Stimulated activated CD4-positive, alpha-beta T cell treated with anti-CD3 and anti-CD28 coated beads, Interleukin-15, amount 100 ng/mL, for 48 hours (primary cell): ENCODE measurements at regions not wholly inside any gene's neighbourhood (a gene's known extent, or its start where the extent isn't known, plus 50 kb on each side); places are given as distances from the start of the nearest gene placed in this dataset.

Experiments used
- DNase-seq, 2 donors: peaks; one replicate each; pipeline ENCODE4 v3.0.0-alpha.2; 2020; ENCODE audit warnings: low read depth in 2 of 2

GRCh38 chr17:74049167-74049966 lies 154.1 kb upstream of the RPL38 start:
- no peak for DNase-seq

DNA sequence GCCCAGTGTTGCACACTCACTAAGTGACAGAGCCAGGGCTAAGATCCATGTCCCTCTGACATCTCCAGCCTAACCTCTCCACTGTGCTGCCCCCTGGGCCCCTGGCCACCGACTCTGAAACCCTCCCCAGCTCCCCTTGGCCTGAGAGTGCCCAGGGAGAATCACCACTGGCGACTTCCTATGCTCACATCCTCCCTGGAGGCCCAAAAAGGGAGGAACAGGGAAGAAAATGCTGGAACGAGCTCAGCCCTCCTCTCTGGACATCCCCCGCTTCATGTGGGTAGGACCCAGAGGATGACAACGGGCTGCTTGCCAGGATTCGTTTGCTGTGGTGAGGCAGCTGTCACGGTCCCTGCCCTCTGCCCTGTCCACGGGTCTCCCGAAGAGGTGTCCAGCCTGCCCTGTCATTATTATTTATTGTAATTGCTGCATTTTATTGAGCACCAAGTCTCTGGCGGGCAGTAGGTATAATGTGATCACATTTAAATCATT lies 153.5 kb upstream of the RPL38 start:
- no peak for DNase-seq

DNA sequence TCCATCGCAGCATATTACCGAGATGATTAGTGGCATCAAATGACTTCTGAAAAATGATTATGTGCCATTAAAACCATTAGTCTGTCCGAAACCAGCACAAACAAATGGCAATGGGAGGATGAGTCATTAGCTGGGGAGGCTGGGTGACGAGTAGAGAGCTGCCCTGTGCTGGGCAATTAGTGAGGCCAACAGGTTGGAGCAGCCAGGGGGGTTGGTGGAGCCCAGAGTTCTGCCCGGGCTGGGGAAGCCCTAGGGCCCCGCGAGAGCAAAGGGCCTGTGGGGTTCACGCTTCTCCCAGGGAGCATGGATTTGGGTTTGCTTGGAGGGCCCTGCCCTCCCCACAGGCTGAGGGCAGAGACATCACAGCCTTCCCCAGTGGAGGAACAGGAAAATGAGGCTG lies 152.1 kb upstream of the RPL38 start:
- no peak for DNase-seq

DNA sequence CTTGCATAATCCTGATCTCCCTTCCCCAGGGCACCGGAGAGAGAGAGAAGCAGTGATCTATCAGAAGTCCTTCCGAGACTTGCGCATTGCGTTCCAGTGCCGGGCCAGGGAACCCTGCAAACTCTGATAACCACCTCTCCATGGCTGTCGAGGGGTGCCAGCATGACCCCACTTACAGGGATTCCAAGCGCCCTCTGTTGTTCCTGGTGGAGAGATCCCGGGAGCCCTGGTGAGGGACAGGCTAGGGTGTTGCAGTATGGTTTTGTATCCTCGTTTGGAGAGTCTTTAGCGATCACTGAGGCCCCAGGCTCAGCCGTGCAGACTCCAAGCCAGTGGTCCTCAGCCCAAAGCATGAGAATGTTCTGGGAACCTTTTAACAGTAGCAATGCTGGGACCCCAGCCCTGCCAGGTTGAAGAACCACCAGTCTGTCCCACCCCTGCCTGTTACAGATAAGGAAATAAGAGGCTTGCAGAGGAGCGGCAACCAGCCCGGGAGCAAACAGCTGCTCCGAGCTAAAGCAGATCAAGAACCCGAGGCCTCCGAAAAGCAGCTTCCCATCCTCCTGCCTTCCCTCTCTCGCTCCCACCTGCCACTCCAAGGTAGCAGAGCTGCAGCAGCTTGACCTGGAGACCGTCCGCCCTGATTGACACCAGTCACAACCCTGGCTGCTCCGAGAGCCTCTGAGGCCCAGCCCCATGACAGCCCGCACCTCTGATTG lies 150.3 kb upstream of the RPL38 start:
- DNase-seq, result no peak

DNA sequence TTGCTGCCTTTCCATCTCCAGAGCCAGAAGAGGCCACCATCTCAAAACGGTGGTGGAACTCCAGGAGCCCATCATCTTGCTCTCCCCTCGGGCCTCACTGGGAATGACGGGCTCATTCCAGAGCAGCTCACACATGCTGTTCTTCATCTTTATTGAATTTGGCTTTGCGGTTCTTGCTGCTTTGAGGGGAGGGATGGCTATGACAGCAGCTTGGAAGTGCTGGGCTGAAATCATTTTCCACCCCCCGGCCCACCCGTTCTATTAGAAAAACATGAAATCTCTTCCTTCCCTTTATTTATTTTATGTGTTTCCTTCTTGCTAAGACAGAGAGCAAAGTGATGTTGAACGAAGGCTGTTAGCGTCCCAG lies 149.8 kb upstream of the RPL38 start:
- no peak for DNase-seq

DNA sequence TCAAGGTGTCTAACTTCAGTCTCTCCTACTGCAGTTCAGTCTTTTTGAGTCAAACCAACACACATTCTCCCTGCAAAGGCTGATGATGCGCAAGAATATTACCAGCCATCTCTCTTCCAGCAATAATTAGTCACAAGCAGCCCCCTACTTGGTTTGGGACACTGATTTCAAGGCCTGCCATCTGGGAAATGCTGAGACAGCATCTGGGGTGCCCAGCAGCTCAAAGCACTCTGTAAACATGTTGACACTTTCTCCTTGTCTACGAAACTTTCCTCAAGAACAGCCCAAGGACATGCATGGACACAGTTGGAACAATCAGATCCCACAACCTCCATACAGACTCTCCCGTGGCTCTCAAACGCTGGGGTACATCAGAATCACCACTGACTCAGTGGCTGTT lies 149.2 kb upstream of the RPL38 start:
- DNase-seq, result no peak

DNA sequence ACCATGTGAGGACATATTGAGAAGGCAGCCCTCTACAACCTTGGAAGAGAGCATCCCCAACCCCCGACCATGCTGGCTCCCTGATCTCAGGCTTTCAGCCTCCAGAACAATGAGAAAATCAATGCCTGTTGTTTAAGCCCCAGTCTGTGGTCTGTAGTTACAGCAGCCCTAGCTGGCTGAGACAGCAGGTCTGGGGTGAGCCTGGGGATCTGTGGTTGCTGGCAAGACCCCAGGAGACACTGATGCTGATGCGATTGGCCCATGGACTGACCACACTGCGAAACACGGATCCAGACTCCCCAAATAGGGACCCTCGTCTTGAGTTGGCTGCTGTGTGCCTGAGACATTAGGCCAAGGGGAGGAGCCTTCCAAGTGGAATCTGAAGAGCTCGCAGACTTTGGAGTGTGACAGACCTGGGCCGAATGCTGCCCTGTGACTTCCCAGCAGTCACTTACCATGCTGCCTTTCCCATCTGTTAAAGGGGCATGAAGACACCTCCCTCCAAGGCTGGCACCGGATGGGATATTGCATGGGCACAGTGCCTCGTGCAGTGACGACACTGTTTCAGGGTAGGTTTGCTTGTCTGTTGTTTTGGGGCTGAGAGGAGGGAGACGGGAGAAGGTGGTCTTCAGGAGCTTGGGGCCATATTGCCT lies 147.8 kb upstream of the RPL38 start:
- DNase-seq, result no peak

GRCh38 chr17:74059479-74060240 lies 143.8 kb upstream of the RPL38 start:
- DNase-seq, result no peak

DNA sequence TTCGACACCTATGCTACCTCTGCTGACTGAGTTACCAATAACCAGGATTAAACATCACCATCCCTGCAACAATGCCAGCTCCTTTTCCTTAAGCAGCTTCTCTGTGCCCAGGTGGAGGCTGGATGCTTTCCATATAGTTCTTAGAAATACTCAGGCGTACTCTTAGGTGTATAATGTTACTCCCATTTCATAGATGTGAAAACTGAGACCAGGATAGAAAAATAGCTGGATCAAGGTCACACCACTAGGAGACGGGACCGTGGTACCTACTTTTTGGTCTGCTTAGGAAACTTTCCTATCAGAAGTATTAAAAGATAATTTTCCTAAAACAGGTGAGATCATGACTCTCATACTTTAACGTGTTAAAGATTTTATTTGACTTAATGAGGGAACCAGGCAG lies 141.7 kb upstream of the RPL38 start:
- no peak for DNase-seq

- no peak for DNase-seq
These were observed 141.2 kb upstream of the RPL38 start for GRCh38 chr17:74062234-74062633.

DNA sequence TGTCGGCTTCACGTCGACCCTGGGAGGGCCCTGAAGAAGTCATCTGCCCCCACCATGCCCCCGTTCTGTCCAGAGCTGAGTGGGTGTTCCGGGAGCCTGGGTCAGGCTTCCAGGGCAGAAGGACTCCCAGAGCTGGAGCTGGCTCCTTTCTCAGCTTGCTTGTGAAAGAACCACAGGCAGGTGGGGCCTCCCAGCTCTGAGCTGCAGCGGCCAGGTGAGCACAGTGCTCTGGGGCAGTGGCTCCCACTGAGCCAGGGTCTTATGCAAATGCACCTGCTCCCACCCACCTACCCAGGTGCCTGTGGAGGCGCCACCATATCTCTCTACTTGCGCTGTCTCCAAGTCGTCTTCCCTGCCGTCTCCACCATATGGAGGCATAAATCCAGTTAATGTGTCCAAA lies 140.0 kb upstream of the RPL38 start:
- DNase-seq, result no peak

GRCh38 chr17:74070374-74070773 lies 133.1 kb upstream of the RPL38 start:
- no peak for DNase-seq

GRCh38 chr17:74070998-74071679 lies 132.3 kb upstream of the RPL38 start:
- no peak for DNase-seq

- no peak for DNase-seq
These were observed 131.1 kb upstream of the RPL38 start for GRCh38 chr17:74072340-74072739.

DNA sequence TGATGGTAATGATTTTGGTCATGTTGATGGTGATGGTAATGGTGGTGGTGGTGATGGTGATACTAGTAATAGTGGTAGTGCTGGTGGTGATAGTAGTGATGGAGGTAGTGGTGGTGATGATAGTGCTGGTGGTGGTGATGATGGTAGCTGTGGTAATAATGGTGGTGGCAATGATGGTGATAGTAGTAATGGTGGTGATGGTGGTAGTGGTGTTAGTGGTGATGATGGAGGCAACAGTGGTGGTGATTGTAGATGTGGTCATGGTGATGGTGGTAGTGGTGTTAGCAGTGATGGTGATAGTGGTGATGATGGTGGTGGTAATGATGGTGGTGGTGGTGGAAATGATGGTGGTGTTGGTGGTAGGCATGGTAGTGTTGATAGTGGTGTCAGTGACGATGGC lies 127.0 kb upstream of the RPL38 start:
- no peak for DNase-seq

GRCh38 chr17:74077231-74077630 lies 126.2 kb upstream of the RPL38 start:
- no peak for DNase-seq

DNA sequence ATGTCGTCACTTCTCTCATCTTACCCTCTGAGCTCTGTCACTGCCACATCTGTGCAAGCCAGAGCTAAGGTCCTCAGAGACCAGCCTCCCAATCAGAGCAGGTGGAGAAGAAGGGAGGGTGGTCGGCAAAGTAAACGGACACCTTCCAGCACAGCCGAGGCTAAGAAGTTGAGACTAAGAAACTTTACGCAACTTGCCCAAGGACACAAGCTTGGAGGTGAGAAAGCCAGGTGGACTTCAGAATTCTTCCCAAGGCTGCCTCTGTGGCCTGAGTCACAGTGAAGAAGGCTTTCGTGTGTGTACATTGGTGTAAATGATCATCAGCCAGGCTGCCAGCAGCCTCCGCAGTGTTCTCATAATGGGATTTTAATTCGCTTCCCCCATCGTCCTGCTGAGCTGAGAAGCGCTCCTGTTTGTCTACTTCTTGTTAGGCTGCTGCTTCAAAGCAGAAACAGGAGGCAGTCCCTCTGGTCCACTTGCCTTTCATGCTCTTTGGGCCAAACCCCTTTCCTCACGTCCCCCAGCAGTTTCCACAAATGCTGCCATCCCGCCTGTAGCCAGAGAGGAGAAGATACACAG lies 125.0 kb upstream of the RPL38 start:
- DNase-seq, result no peak

- DNase-seq, result no peak
These were observed 123.8 kb upstream of the RPL38 start for GRCh38 chr17:74079537-74080300.

DNA sequence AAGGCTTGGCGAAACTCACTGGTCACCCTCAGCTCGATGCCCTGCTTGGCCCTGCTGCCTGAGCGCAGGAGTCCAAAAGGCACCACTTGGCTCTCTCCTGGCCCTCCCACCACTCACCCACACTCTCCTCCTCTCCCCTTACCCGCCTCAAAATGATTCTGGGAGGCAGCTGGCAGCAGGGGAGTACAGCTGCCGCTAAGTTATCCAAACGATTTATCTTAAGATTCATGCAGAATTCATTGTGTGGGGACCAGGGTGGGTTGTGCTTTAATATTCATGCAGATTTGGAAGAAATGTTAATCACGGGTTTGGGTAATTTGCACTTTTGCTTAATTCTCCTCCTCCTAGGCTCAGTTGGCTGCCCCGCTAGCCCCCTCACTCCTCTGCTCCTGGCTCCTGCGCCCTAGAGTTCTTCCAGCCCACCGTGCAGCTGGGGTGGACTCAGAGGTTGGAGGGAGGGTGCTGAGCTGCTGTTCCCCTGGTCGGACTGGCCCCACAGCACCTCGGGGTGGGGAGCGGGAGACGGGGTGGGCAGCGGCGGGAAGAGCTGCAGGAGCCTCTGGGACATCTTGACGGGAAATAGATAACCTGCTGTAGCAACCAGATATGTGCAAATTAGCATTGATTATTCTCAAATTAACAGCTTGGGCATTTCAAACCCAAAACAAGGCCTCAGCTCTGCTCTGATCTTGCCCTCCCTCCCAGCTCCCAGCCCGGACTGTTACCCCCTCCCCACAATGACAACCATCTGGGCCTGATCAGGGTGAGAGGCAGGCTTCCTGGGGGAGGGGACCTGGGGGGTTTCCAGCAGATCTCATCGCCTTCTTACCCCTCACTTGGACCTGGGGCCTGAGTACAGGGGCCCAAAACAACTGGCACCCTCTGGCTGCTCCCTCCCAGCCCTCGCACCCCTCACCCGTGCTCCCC lies 122.6 kb upstream of the RPL38 start:
- no peak for DNase-seq
